ENCODE measurements at regions not wholly inside any gene's neighbourhood (a gene's known extent, or its start where the extent isn't known, plus 50 kb on each side); places are given as distances from the start of the nearest gene placed in this dataset.

- TF ChIP-seq THRA (IDR thresholded peaks at IDR 0.05) (no peak), SIRT6 (IDR thresholded peaks at IDR 0.05; ENCODE audit: low read depth, low read length) (no peak), ZNF253 (CRISPR knock-in tag; conservative IDR thresholded peaks at IDR 0.05) (no peak), ZNF699 (CRISPR knock-in tag; IDR thresholded peaks at IDR 0.05; ENCODE audit: insufficient replicate concordance) (no peak), MECOM (CRISPR knock-in tag; IDR thresholded peaks at IDR 0.05) (peak; percentile 58; the same call in 1 of the 2 replicates), ERF (CRISPR knock-in tag; IDR thresholded peaks at IDR 0.05) (no peak), MEF2D (tag; conservative IDR thresholded peaks at IDR 0.05; ENCODE audit: low read depth) (peak; percentile 53; the same call in 1 of the 2 replicates), NFE2L1 (tag; IDR thresholded peaks at IDR 0.05; ENCODE audit: borderline replicate concordance, low read depth) (peak; percentile 27; the same call in 1 of the 2 replicates), ZNF316 (IDR thresholded peaks at IDR 0.05) (peak; percentile 60), DIDO1 (tag; IDR thresholded peaks at IDR 0.05; ENCODE audit: low read depth) (0 out of 2 replicates have a peak, but pooled peaks have one; percentile 10), PYGO2 (tag; IDR thresholded peaks at IDR 0.05) (0 out of 2 replicates have a peak, but pooled peaks have one; percentile 27), TEAD1 (CRISPR knock-in tag; IDR thresholded peaks at IDR 0.05) (no peak), ZNF174 (CRISPR knock-in tag; IDR thresholded peaks at IDR 0.05) (no peak), ZNF76 (CRISPR knock-in tag; IDR thresholded peaks at IDR 0.05; ENCODE audit: borderline replicate concordance) (0 out of 2 replicates have a peak, but pooled peaks have one; percentile 45), BDP1 (IDR thresholded peaks at IDR 0.05; ENCODE audit: insufficient read depth, insufficient read length) (no peak), SMAD4 (CRISPR knock-in tag; conservative IDR thresholded peaks at IDR 0.05) (0 out of 2 replicates have a peak, but pooled peaks have one; percentile 23), VEZF1 (CRISPR knock-in tag; IDR thresholded peaks at IDR 0.05) (0 out of 2 replicates have a peak, but pooled peaks have one; percentile 6), ZBTB9 (CRISPR knock-in tag; IDR thresholded peaks at IDR 0.05) (0 out of 2 replicates have a peak, but pooled peaks have one; percentile 62), MAFF (IDR thresholded peaks at IDR 0.05; ENCODE audit: low read length) (no peak), CTCF (IDR thresholded peaks at IDR 0.05 in 2 of 3, conservative IDR thresholded peaks at IDR 0.05 in 1 of 3; ENCODE audit: insufficient read depth in 2 of 3, low read depth in 1 of 3, low read length in 3 of 3) (no peak), GABPA (tag; conservative IDR thresholded peaks at IDR 0.05; ENCODE audit: low read depth) (peak; percentile 6; the same call in 1 of the 2 replicates)
These were observed 60.1 kb upstream of the MED9 start (continued) for GRCh38 chr17:17416400-17417360.
